ENCODE measurements at regions not wholly inside any gene's neighbourhood (a gene's known extent, or its start where the extent isn't known, plus 50 kb on each side); places are given as distances from the start of the nearest gene placed in this dataset.

GRCh38 chr21:27831816-27832569, 865.1 kb upstream of the ADAMTS5 start:
- DNase-seq, result no peak

- no peak for DNase-seq
These were observed 864.3 kb upstream of the ADAMTS5 start for GRCh38 chr21:27831177-27831576.

GRCh38 chr21:27827972-27828371, 861.1 kb upstream of the ADAMTS5 start:
- no peak for DNase-seq

- no peak for DNase-seq
These were observed 858.1 kb upstream of the ADAMTS5 start for GRCh38 chr21:27825035-27825434.

GRCh38 chr21:27823652-27824201, 856.8 kb upstream of the ADAMTS5 start:
- no peak for DNase-seq

- no peak for DNase-seq
These were observed 853.5 kb upstream of the ADAMTS5 start for GRCh38 chr21:27820342-27820741.

GRCh38 chr21:27819299-27819698, 852.4 kb upstream of the ADAMTS5 start:
- no peak for DNase-seq

- no peak for DNase-seq
These were observed 852.0 kb upstream of the ADAMTS5 start for GRCh38 chr21:27818847-27819246.

GRCh38 chr21:27817902-27818623, 851.2 kb upstream of the ADAMTS5 start:
- no peak for DNase-seq

- no peak for DNase-seq
These were observed 850.2 kb upstream of the ADAMTS5 start for GRCh38 chr21:27817074-27817473.

- DNase-seq, result no peak
These were observed 849.4 kb upstream of the ADAMTS5 start for GRCh38 chr21:27816301-27816700.

- no peak for DNase-seq
These were observed 847.3 kb upstream of the ADAMTS5 start for GRCh38 chr21:27814226-27814625.

GRCh38 chr21:27813750-27814149, 846.9 kb upstream of the ADAMTS5 start:
- DNase-seq, result no peak

- no peak for DNase-seq
These were observed 846.5 kb upstream of the ADAMTS5 start for GRCh38 chr21:27813344-27813743.

GRCh38 chr21:27812279-27812678, 845.4 kb upstream of the ADAMTS5 start:
- DNase-seq, result no peak

GRCh38 chr21:27808923-27809322, 842.0 kb upstream of the ADAMTS5 start:
- no peak for DNase-seq

GRCh38 chr21:27807596-27807995, 840.7 kb upstream of the ADAMTS5 start:
- DNase-seq, result no peak

- DNase-seq, result no peak
These were observed 839.4 kb upstream of the ADAMTS5 start for GRCh38 chr21:27806281-27806680.

GRCh38 chr21:27805696-27806095, 838.8 kb upstream of the ADAMTS5 start:
- no peak for DNase-seq

GRCh38 chr21:27804515-27804914, 837.6 kb upstream of the ADAMTS5 start:
- no peak for DNase-seq

- DNase-seq, result no peak
These were observed 836.7 kb upstream of the ADAMTS5 start for GRCh38 chr21:27803571-27803970.

- DNase-seq, result no peak
These were observed 836.1 kb upstream of the ADAMTS5 start for GRCh38 chr21:27802816-27803475.

GRCh38 chr21:27799861-27800260, 833.0 kb upstream of the ADAMTS5 start:
- DNase-seq, result no peak

GRCh38 chr21:27796106-27796505, 829.2 kb upstream of the ADAMTS5 start:
- no peak for DNase-seq

All from activated CD4-positive, alpha-beta T cell treated with anti-CD3 and anti-CD28 coated beads, Interleukin-2, amount 50 U/mL, for 4 hours (primary cell).